H1 (cell line): ENCODE measurements at regions not wholly inside any gene's neighbourhood (a gene's known extent, or its start where the extent isn't known, plus 50 kb on each side); places are given as distances from the start of the nearest gene placed in this dataset.

Experiments
- CTCF ChIA-PET: fragments of 300-600 bp; sonication (Branson Sonifier 250); formaldehyde crosslinking; loops from one replicate; lab custom pipeline; 2021; ENCODE audit not compliant: partially characterized antibody; lab: Charles Lee
- POLR2A ChIA-PET: fragments of 300-600 bp; sonication (Branson Sonifier 250); formaldehyde crosslinking; loops from one replicate; lab custom pipeline; 2021; ENCODE audit warnings: inconsistent platforms; ENCODE audit not compliant: partially characterized antibody; lab: Charles Lee
- DNase-seq, 2 experiments: peaks; one replicate each; pipeline versions ENCODE4 v3.0.0 to v3.0.0-alpha.2; 2010 to 2022; ENCODE audit warnings: low spot score in 2 of 2, low read depth in 1 of 2, mixed read lengths in 1 of 2
- FAIRE-seq: peaks from 2 replicates; lab custom pipeline; 2011; peaks lifted over from hg19 to GRCh38; lab: Jason Lieb, UNC
- H2AFZ ChIP-seq: 2 replicates; pipeline ENCODE4 v1.8.1; 2012; ENCODE audit warnings: low read length, inconsistent platforms
- H2AK5ac ChIP-seq: 2 replicates; pipeline ENCODE4 v1.6.1; 2013; ENCODE audit warnings: low read depth, low read length
- H2BK120ac ChIP-seq: replicated peaks from 2 replicates; pipeline ENCODE3; 2013; ENCODE audit warnings: low read depth, low read length, inconsistent platforms
- H2BK12ac ChIP-seq: 2 replicates; pipeline ENCODE4 v1.6.1; 2013; ENCODE audit warnings: low read depth, low read length
- H2BK15ac ChIP-seq: 2 replicates; pipeline ENCODE4 v1.6.1; 2013; ENCODE audit warnings: low read length
- H2BK20ac ChIP-seq: 2 replicates; pipeline ENCODE4 v1.6.1; 2013; ENCODE audit warnings: low read length
- H2BK5ac ChIP-seq: 2 replicates; pipeline ENCODE4 v1.6.1; 2013; ENCODE audit warnings: low read depth, low read length
- H3K14ac ChIP-seq: 2 replicates; pipeline ENCODE4 v1.6.1; 2013; ENCODE audit warnings: inconsistent platforms; ENCODE audit not compliant: insufficient read length
- H3K18ac ChIP-seq: 2 replicates; pipeline ENCODE4 v1.6.1; 2013; ENCODE audit warnings: low read length; ENCODE audit errors: extremely low read depth
- H3K23ac ChIP-seq: 2 replicates; pipeline ENCODE4 v1.6.1; 2013; ENCODE audit warnings: inconsistent platforms; ENCODE audit not compliant: insufficient read length
- H3K23me2 ChIP-seq: 2 replicates; pipeline ENCODE4 v1.6.1; 2013; ENCODE audit warnings: low read depth, low read length
- H3K27ac ChIP-seq: 2 replicates; pipeline ENCODE4 v1.6.1; 2011; ENCODE audit warnings: low read depth, low read length, inconsistent platforms
- H3K27me3 ChIP-seq, 4 experiments: replicated peaks in 1 of 4; 1 replicate in 1 of 4; 2 replicates in 3 of 4; pipeline versions ENCODE4 v1.6.1 to v1.8.1; 2011 to 2013; ENCODE audit warnings: low read length in 3 of 4, mild to moderate bottlenecking in 3 of 4, inconsistent platforms in 2 of 4, mixed read lengths in 2 of 4, moderate library complexity in 1 of 4; ENCODE audit not compliant: control insufficient read depth in 3 of 4, insufficient read depth in 3 of 4; ENCODE audit errors: extremely low read depth in 1 of 4
- H3K36me3 ChIP-seq, 4 experiments: 2 replicates each; pipeline versions ENCODE4 v1.6.1 to v1.8.1; 2011 to 2013; ENCODE audit warnings: mild to moderate bottlenecking in 4 of 4, low read length in 3 of 4, moderate library complexity in 2 of 4, control low read depth in 1 of 4, inconsistent platforms in 1 of 4; ENCODE audit not compliant: insufficient read depth in 4 of 4, control insufficient read depth in 2 of 4
- H3K4ac ChIP-seq: replicated peaks from 2 replicates; pipeline ENCODE3; 2013; ENCODE audit warnings: low read length, low read depth, mixed read lengths, inconsistent platforms; ENCODE audit not compliant: insufficient read length
- H3K4me1 ChIP-seq, 4 experiments: replicated peaks in 1 of 4; 1 replicate in 1 of 4; 2 replicates in 3 of 4; pipeline versions ENCODE4 v1.6.1 to v1.8.1; 2011 to 2013; ENCODE audit warnings: low read length in 3 of 4, inconsistent platforms in 2 of 4, mixed read lengths in 1 of 4; ENCODE audit not compliant: insufficient read depth in 4 of 4, control insufficient read depth in 3 of 4
- H3K4me2 ChIP-seq, 2 experiments: 2 replicates each; pipeline versions ENCODE4 v1.6.1 to v1.8.1; 2011 to 2013; ENCODE audit warnings: low read depth in 2 of 2, low read length in 2 of 2, control low read depth in 1 of 2, inconsistent platforms in 1 of 2, mild to moderate bottlenecking in 1 of 2; ENCODE audit not compliant: insufficient read depth in 1 of 2
- H3K4me3 ChIP-seq, 4 experiments: fragments of 200-600, 300-600 bp in 1 of 4; sonication (generic), shearing (Covaris generic), sonication (Bioruptor Twin) in 1 of 4; 2 replicates each; pipeline versions ENCODE4 v1.5.1 to v1.8.1; 2011 to 2016; ENCODE audit warnings: low read length in 4 of 4, low read depth in 3 of 4, control low read depth in 2 of 4, inconsistent platforms in 2 of 4, mild to moderate bottlenecking in 2 of 4, mixed read lengths in 1 of 4, moderate library complexity in 1 of 4; ENCODE audit not compliant: insufficient read depth in 2 of 4; ENCODE audit errors: extremely low read depth in 1 of 4
- H3K56ac ChIP-seq: replicated peaks from 2 replicates; pipeline ENCODE3; 2013; ENCODE audit warnings: low read depth, mild to moderate bottlenecking, mixed read lengths, low read length, inconsistent platforms; ENCODE audit not compliant: insufficient read length
- H3K79me1 ChIP-seq: 2 replicates; pipeline ENCODE4 v1.6.1; 2013; ENCODE audit warnings: low read depth, low read length, control low read depth
- H3K79me2 ChIP-seq, 2 experiments: 2 replicates each; pipeline versions ENCODE4 v1.6.1 to v1.8.1; 2012 to 2013; ENCODE audit warnings: low read length in 2 of 2, mild to moderate bottlenecking in 2 of 2, inconsistent platforms in 1 of 2; ENCODE audit not compliant: insufficient read depth in 2 of 2, control insufficient read depth in 1 of 2
- H3K9ac ChIP-seq, 4 experiments: replicated peaks in 1 of 4; 1 replicate in 1 of 4; 2 replicates in 3 of 4; pipeline versions ENCODE4 v1.6.1 to v1.8.1; 2011 to 2013; ENCODE audit warnings: low read depth in 3 of 4, low read length in 3 of 4, control low read depth in 2 of 4, mild to moderate bottlenecking in 2 of 4, moderate library complexity in 2 of 4, inconsistent platforms in 1 of 4; ENCODE audit errors: extremely low read depth in 1 of 4
- H3K9me3 ChIP-seq, 2 experiments: 2 replicates each; pipeline versions ENCODE4 v1.6.1 to v1.8.1; 2012 to 2013; ENCODE audit warnings: mild to moderate bottlenecking in 2 of 2, moderate library complexity in 2 of 2, control low read depth in 1 of 2, inconsistent platforms in 1 of 2, low read depth in 1 of 2, low read length in 1 of 2, mixed read lengths in 1 of 2; ENCODE audit not compliant: insufficient read depth in 2 of 2
- H4K20me1 ChIP-seq, 2 experiments: replicated peaks in 1 of 2; 2 replicates each; pipeline versions ENCODE3 to v1.8.1; 2011 to 2013; ENCODE audit warnings: inconsistent platforms in 2 of 2, low read length in 2 of 2, mild to moderate bottlenecking in 1 of 2; ENCODE audit not compliant: insufficient read depth in 2 of 2, control insufficient read depth in 1 of 2
- H4K5ac ChIP-seq: 2 replicates; pipeline ENCODE4 v1.6.1; 2013; ENCODE audit warnings: low read length, low read depth, mixed read lengths, inconsistent platforms; ENCODE audit not compliant: insufficient read length
- H4K8ac ChIP-seq: 2 replicates; pipeline ENCODE4 v1.8.0; 2013; ENCODE audit warnings: mild to moderate bottlenecking, moderate library complexity, low read length, inconsistent platforms; ENCODE audit not compliant: insufficient read depth; ENCODE audit errors: extremely low read depth
- H4K91ac ChIP-seq: replicated peaks from 2 replicates; pipeline ENCODE3; 2013; ENCODE audit warnings: low read length, mixed read lengths, inconsistent platforms; ENCODE audit not compliant: insufficient read length
- BCL11A ChIP-seq, 2 experiments: IDR thresholded peaks; one replicate each; pipeline ENCODE4 v1.6.1; 2011; ENCODE audit warnings: low read depth in 2 of 2, low read length in 2 of 2, mild to moderate bottlenecking in 2 of 2
- CREB1 ChIP-seq: IDR thresholded peaks from 2 replicates; pipeline ENCODE4 v1.6.1; 2012; ENCODE audit warnings: inconsistent platforms
- CTBP2 ChIP-seq: IDR thresholded peaks from 2 replicates; pipeline ENCODE4 v1.7.0; 2011; ENCODE audit warnings: borderline replicate concordance, mild to moderate bottlenecking, moderate library complexity, mixed read lengths, low read length; ENCODE audit not compliant: insufficient read depth, insufficient read length
- HDAC2 ChIP-seq, 2 experiments: fragments of 300-600 bp in 1 of 2; sonication (generic) in 1 of 2; IDR thresholded peaks; 2 replicates each; pipeline ENCODE4 v1.6.1; 2011 to 2012; ENCODE audit warnings: low read depth in 2 of 2, low read length in 2 of 2, mild to moderate bottlenecking in 2 of 2, moderate library complexity in 2 of 2, borderline replicate concordance in 1 of 2, inconsistent platforms in 1 of 2
- NANOG ChIP-seq: IDR thresholded peaks from 2 replicates; pipeline ENCODE4 v1.6.1; 2011; ENCODE audit warnings: low read length, low read depth, mild to moderate bottlenecking, inconsistent platforms; ENCODE audit not compliant: insufficient read depth, poor library complexity, severe bottlenecking
- POU5F1 ChIP-seq: IDR thresholded peaks from 2 replicates; pipeline ENCODE4 v1.6.1; 2011; ENCODE audit warnings: low read depth, mild to moderate bottlenecking, low read length, moderate library complexity
- RAD21 ChIP-seq, 2 experiments: IDR thresholded peaks in 1 of 2; conservative IDR thresholded peaks in 1 of 2; 2 replicates each; pipeline ENCODE4 v1.6.1; 2011; ENCODE audit warnings: low read depth in 2 of 2, low read length in 2 of 2, improper control_type of control experiment in 1 of 2, inconsistent platforms in 1 of 2, mild to moderate bottlenecking in 1 of 2, moderate library complexity in 1 of 2
- RBBP5 ChIP-seq: IDR thresholded peaks from 2 replicates; pipeline ENCODE4 v1.7.1; 2012; ENCODE audit warnings: low read depth, mild to moderate bottlenecking, inconsistent platforms, low read length, moderate library complexity, borderline replicate concordance
- SIX5 ChIP-seq: IDR thresholded peaks from 2 replicates; pipeline ENCODE4 v1.6.1; 2011; ENCODE audit warnings: mild to moderate bottlenecking, low read depth, low read length
- SP2 ChIP-seq: IDR thresholded peaks from 2 replicates; pipeline ENCODE4 v1.6.1; 2012; ENCODE audit warnings: mild to moderate bottlenecking, low read length, inconsistent platforms
- ZNF274 ChIP-seq: IDR thresholded peaks from 2 replicates; pipeline ENCODE4 v1.7.0; 2012; ENCODE audit warnings: low read length, borderline replicate concordance; ENCODE audit errors: extremely low read depth
- WGBS, 2 experiments: shearing (Covaris generic) in 1 of 2; methylation state at CpG; one replicate each; pipeline versions ENCODE4 v1.1.6 to v1.1.7; 2013 to 2015; ENCODE audit warnings: low lambda C conversion rate in 2 of 2, mixed read lengths in 2 of 2, inconsistent platforms in 1 of 2, low coverage in 1 of 2, missing lambda C conversion rate in 1 of 2; ENCODE audit not compliant: insufficient replicate concordance in 2 of 2, insufficient coverage in 1 of 2, insufficient read length in 1 of 2; ENCODE audit errors: extremely low coverage in 1 of 2, missing lambda C conversion rate in 1 of 2; 5-methylcytosine and 5-hydroxymethylcytosine counted together
- TF ChIP-seq, protein P1 (sequence below): IDR thresholded peaks from 2 replicates; pipeline ENCODE4 v1.6.1; 2011; ENCODE audit warnings: low read depth, mild to moderate bottlenecking, low read length; ENCODE audit not compliant: insufficient read depth

DNA sequence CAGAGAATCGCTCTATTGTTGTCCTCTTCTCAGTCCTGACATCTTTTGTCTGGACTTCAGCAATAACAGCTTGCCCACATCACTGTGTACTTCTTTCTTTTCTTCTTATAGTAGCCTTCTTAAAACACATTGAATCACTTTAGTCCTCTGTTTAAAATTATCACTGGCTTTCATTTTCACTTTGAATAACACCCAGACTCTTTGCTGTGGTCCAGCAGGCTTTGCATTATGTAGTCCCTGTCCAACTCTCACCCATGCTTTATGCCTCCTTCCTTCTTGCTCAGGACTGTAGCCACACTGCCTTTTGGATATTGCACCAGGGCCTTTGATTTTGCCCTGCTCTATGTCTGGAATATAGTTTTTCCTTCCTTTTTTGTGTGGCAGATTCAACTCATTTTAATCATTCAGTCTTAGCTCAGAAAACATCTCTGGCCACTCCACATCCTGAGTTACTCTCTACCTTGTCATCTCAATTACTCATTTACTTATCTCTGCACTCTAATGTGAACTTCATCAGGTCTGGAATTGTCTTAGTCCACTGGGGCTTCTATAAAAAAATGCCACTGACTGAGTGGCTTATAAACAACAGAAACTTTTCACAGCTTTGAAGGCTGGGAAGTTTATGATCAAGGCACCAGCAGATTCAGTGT lies 168.2 kb downstream of the C4orf33 start:
- H3K27me3 ChIP-seq: no peaks in the 10 kb centered on the region
- ChIA-PET POLR2A (interaction anchor here (1.2 kb wide), 1 partner anchor 12 kb away, joined by 3 read pairs; no protein-coding TSS in a partner anchor), CTCF (interaction anchor here (1.7 kb wide), 1 partner anchor 12 kb away, joined by 3 read pairs; no protein-coding TSS in a partner anchor)
- no peak overlapping the region for H3K56ac ChIP-seq
- no peak overlapping the region for H3K4me2 ChIP-seq
- no peak overlapping the region for H3K4ac ChIP-seq
- H2AK5ac ChIP-seq: no peak overlapping the region
- FAIRE-seq (no peak), DNase-seq (no peak)
- H3K9ac ChIP-seq: no peak overlapping the region
- H3K9me3 ChIP-seq: no peaks in the 10 kb centered on the region
- no peak overlapping the region for H3K18ac ChIP-seq
- H3K4me1 ChIP-seq: no peaks in the 10 kb centered on the region
- H3K23ac ChIP-seq: no peak overlapping the region
- H2BK20ac ChIP-seq: no peak overlapping the region
- H3K79me1 ChIP-seq: no peaks in the 10 kb centered on the region
- no peaks in the 10 kb centered on the region for H3K36me3 ChIP-seq
- H2BK12ac ChIP-seq: no peak overlapping the region
- no peaks in the 10 kb centered on the region for H4K20me1 ChIP-seq
- no peak overlapping the region for H4K91ac ChIP-seq
- H3K23me2 ChIP-seq: no peaks in the 10 kb centered on the region
- no peak overlapping the region for H2BK15ac ChIP-seq
- no peak overlapping the region for H2BK120ac ChIP-seq
- no peak overlapping the region for H4K5ac ChIP-seq
- H4K8ac ChIP-seq: no peak overlapping the region
- no peak overlapping the region for H3K14ac ChIP-seq
- H2BK5ac ChIP-seq: no peak overlapping the region
- no peak overlapping the region for H2AFZ ChIP-seq
- no peaks in the 10 kb centered on the region for H3K79me2 ChIP-seq
- 88% methylated on average over 1 of the region's 1 CpG; no CpG with 5 or more reads in 1 of the 2 experiments for WGBS, 2 experiments
- no peak overlapping the region for H3K27ac ChIP-seq
- H3K4me3 ChIP-seq: no peak overlapping the region
- TF ChIP-seq ZNF274 (no peak), RAD21 (IDR thresholded peaks at IDR 0.05 in 1 of 2, conservative IDR thresholded peaks at IDR 0.05 in 1 of 2; ENCODE audit: low read depth in 2 of 2, low read length in 2 of 2) (no peak), NANOG (no peak), POU5F1 (no peak), RBBP5 (no peak), SP2 (no peak), CREB1 (no peak), BCL11A (IDR thresholded peaks at IDR 0.05; ENCODE audit: low read depth in 2 of 2, low read length in 2 of 2) (no peak), HDAC2 (IDR thresholded peaks at IDR 0.05; ENCODE audit: borderline replicate concordance in 1 of 2, low read depth in 2 of 2, low read length in 2 of 2) (no peak), SIX5 (no peak), CTBP2 (no peak)
- TF ChIP-seq, protein P1, sequence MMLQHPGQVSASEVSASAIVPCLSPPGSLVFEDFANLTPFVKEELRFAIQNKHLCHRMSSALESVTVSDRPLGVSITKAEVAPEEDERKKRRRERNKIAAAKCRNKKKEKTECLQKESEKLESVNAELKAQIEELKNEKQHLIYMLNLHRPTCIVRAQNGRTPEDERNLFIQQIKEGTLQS: no peak
